ELF-1 (cell line): ENCODE measurements at regions not wholly inside any gene's neighbourhood (a gene's known extent, or its start where the extent isn't known, plus 50 kb on each side); places are given as distances from the start of the nearest gene placed in this dataset.

Experiments
- DNase-seq: peaks from one replicate; pipeline ENCODE4 v3.0.0-alpha.2; 2016; ENCODE audit warnings: low read depth, low spot score

GRCh38 chr6:168384045-168385036 lies 56.6 kb upstream of the SMOC2 start:
- DNase-seq = no peak

- DNase-seq = no peak
These were observed 55.8 kb upstream of the SMOC2 start for GRCh38 chr6:168385037-168385759.

GRCh38 chr6:168385858-168386735 lies 54.9 kb upstream of the SMOC2 start:
- DNase-seq = no peak

GRCh38 chr6:168386973-168387372 lies 54.0 kb upstream of the SMOC2 start:
- DNase-seq = no peak

- no peak for DNase-seq
These were observed 53.6 kb upstream of the SMOC2 start for GRCh38 chr6:168387426-168387825.

DNA sequence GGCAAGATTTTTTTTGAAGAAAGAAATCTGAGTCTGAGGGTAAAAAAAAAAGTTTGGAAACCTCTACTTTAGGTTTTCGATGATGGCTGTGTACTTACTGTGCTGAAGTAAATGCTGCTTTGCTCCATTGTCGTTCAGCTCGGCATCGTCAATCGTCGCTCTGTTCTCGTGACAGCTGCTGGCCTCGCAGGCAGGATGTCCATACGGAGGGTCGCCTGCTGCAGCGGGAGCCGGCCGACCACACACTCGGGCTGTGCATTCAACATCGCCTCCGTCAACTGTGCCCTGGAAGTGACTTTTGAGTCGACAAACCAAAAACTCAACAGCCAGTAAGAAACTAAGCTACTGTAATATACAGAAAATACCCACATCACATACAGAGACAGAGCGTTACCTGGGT lies 53.1 kb upstream of the SMOC2 start:
- DNase-seq = no peak

GRCh38 chr6:168388641-168389633 lies 52.0 kb upstream of the SMOC2 start:
- no peak for DNase-seq

GRCh38 chr6:168390749-168391420 lies 50.1 kb upstream of the SMOC2 start:
- DNase-seq = peak; percentile 49
